ENCODE measurements at regions not wholly inside any gene's neighbourhood (a gene's known extent, or its start where the extent isn't known, plus 50 kb on each side); places are given as distances from the start of the nearest gene placed in this dataset.

- Histone ChIP-seq H3F3A (ENCODE audit: control insufficient read depth, insufficient read depth) (no peaks in the 10 kb centered on the region), H3K9me3 (ENCODE audit: control insufficient read depth, insufficient read depth, low read length) (no peaks in the 10 kb centered on the region)
These were observed 1528.2 kb downstream of the EFNB2 start for GRCh38 chr13:105007166-105007808.

GRCh38 chr13:104996022-104996421, 1539.4 kb downstream of the EFNB2 start:
- Histone ChIP-seq H4K20me1 (ENCODE audit: control insufficient read depth, insufficient read depth, low read depth, low read length) (no peaks in the 10 kb centered on the region), H3K4me1 (ENCODE audit: control insufficient read depth, low read length) (no peaks in the 10 kb centered on the region), H3F3A (ENCODE audit: control insufficient read depth, insufficient read depth) (no peaks in the 10 kb centered on the region), H3K9me2 (replicated peaks; ENCODE audit: control insufficient read depth, low read length) (no peaks in the 10 kb centered on the region), H3K79me2 (ENCODE audit: control insufficient read depth, low read length) (no peaks in the 10 kb centered on the region), H3K9me3 (ENCODE audit: control insufficient read depth, insufficient read depth, low read length) (no peaks in the 10 kb centered on the region), H3K4me2 (ENCODE audit: low read length) (no peak overlapping the region), H3K27ac (ENCODE audit: low read depth, low read length) (no peak overlapping the region), H3K36me3 (ENCODE audit: control insufficient read depth, low read length) (no peaks in the 10 kb centered on the region), H3K27me3 (ENCODE audit: control insufficient read depth, low read length) (no peaks in the 10 kb centered on the region), H3K4me3 (ENCODE audit: low read length) (no peak overlapping the region)
- no peak for TF ChIP-seq EZH2phosphoT487 (IDR thresholded peaks at IDR 0.05; ENCODE audit: borderline replicate concordance, low read length)
- no peak for TF ChIP-seq CTCF (IDR thresholded peaks at IDR 0.05; ENCODE audit: low read depth, low read length, poor library complexity, severe bottlenecking)

More at GRCh38 chr13:105007166-105007808, 1528.2 kb downstream of the EFNB2 start:
- no peaks in the 10 kb centered on the region for H3K79me2 ChIP-seq (ENCODE audit: control insufficient read depth, low read length)
- no peaks in the 10 kb centered on the region for H4K20me1 ChIP-seq (ENCODE audit: control insufficient read depth, insufficient read depth, low read depth, low read length)
- H3K9me2 ChIP-seq (replicated peaks; ENCODE audit: control insufficient read depth, low read length), result no peaks in the 10 kb centered on the region
- TF ChIP-seq CTCF (IDR thresholded peaks at IDR 0.05; ENCODE audit: low read depth, low read length, poor library complexity, severe bottlenecking) (no peak), EZH2phosphoT487 (IDR thresholded peaks at IDR 0.05; ENCODE audit: borderline replicate concordance, low read length) (no peak)
- H3K27ac ChIP-seq (ENCODE audit: low read depth, low read length), result no peak overlapping the region
- H3K36me3 ChIP-seq (ENCODE audit: control insufficient read depth, low read length), result no peaks in the 10 kb centered on the region
- H3K4me2 ChIP-seq (ENCODE audit: low read length), result no peak overlapping the region
- no peak overlapping the region for H3K4me3 ChIP-seq (ENCODE audit: low read length)
- no peaks in the 10 kb centered on the region for H3K27me3 ChIP-seq (ENCODE audit: control insufficient read depth, low read length)
- no peaks in the 10 kb centered on the region for H3K4me1 ChIP-seq (ENCODE audit: control insufficient read depth, low read length)

- Histone ChIP-seq H4K20me1 (ENCODE audit: control insufficient read depth, insufficient read depth, low read depth, low read length) (no peaks in the 10 kb centered on the region), H3K4me1 (ENCODE audit: control insufficient read depth, low read length) (no peaks in the 10 kb centered on the region), H3K4me3 (ENCODE audit: low read length) (no peak overlapping the region), H3K79me2 (ENCODE audit: control insufficient read depth, low read length) (no peaks in the 10 kb centered on the region), H3K27me3 (ENCODE audit: control insufficient read depth, low read length) (no peaks in the 10 kb centered on the region), H3K36me3 (ENCODE audit: control insufficient read depth, low read length) (no peaks in the 10 kb centered on the region), H3F3A (ENCODE audit: control insufficient read depth, insufficient read depth) (no peaks in the 10 kb centered on the region), H3K27ac (ENCODE audit: low read depth, low read length) (no peak overlapping the region), H3K9me3 (ENCODE audit: control insufficient read depth, insufficient read depth, low read length) (no peaks in the 10 kb centered on the region), H3K4me2 (ENCODE audit: low read length) (no peak overlapping the region), H3K9me2 (replicated peaks; ENCODE audit: control insufficient read depth, low read length) (no peaks in the 10 kb centered on the region)
- TF ChIP-seq EZH2phosphoT487 (IDR thresholded peaks at IDR 0.05; ENCODE audit: borderline replicate concordance, low read length) (no peak), CTCF (IDR thresholded peaks at IDR 0.05; ENCODE audit: low read depth, low read length, poor library complexity, severe bottlenecking) (no peak)
These were observed 1541.8 kb downstream of the EFNB2 start for GRCh38 chr13:104993708-104994107.
